ENCODE measurements at regions not wholly inside any gene's neighbourhood (a gene's known extent, or its start where the extent isn't known, plus 50 kb on each side); places are given as distances from the start of the nearest gene placed in this dataset.

- Histone ChIP-seq H3K9me3 (no peaks in the 10 kb centered on the region), H3K36me3 (no peaks in the 10 kb centered on the region), H3K27me3 (no peaks in the 10 kb centered on the region), H3K4me1 (no peaks in the 10 kb centered on the region), H3K27ac (peak overlapping the region; percentile 30 to 34), H3K4me3 (no peak overlapping the region)
- DNase-seq (ENCODE audit: low spot score): no peak
- no peak for TF ChIP-seq CTCF (IDR thresholded peaks at IDR 0.05)
Observed at GRCh38 chr3:22361521-22361920, 610.5 kb upstream of the ZNF385D start.

- no peak overlapping the region for H3K4me3 ChIP-seq
- no peaks in the 10 kb centered on the region for H3K9me3 ChIP-seq
- H3K27me3 ChIP-seq: no peaks in the 10 kb centered on the region
- H3K4me1 ChIP-seq: no peaks in the 10 kb centered on the region
- DNase-seq (ENCODE audit: low spot score): no peak
- TF ChIP-seq CTCF (IDR thresholded peaks at IDR 0.05): no peak
- no peaks in the 10 kb centered on the region for H3K36me3 ChIP-seq
- no peak overlapping the region for H3K27ac ChIP-seq
Observed at GRCh38 chr3:22364851-22365250, 613.8 kb upstream of the ZNF385D start.

- no peak for DNase-seq (ENCODE audit: low spot score)
- H3K27me3 ChIP-seq: no peaks in the 10 kb centered on the region
- no peak overlapping the region for H3K27ac ChIP-seq
- no peaks in the 10 kb centered on the region for H3K4me1 ChIP-seq
- H3K9me3 ChIP-seq: no peaks in the 10 kb centered on the region
- no peak overlapping the region for H3K4me3 ChIP-seq
- no peak for TF ChIP-seq CTCF (IDR thresholded peaks at IDR 0.05)
- no peaks in the 10 kb centered on the region for H3K36me3 ChIP-seq
Observed at GRCh38 chr3:22366781-22367180, 615.8 kb upstream of the ZNF385D start.

- no peak for DNase-seq (ENCODE audit: low spot score)
- Histone ChIP-seq H3K4me3 (no peak overlapping the region), H3K27me3 (peaks cover 0 to 11% of the 10 kb centered on the region in 2 donors), H3K9me3 (no peaks in the 10 kb centered on the region), H3K36me3 (no peaks in the 10 kb centered on the region), H3K4me1 (peaks cover 0 to 9% of the 10 kb centered on the region in 2 donors), H3K27ac (no peak overlapping the region)
- TF ChIP-seq CTCF (IDR thresholded peaks at IDR 0.05): no peak
Observed at GRCh38 chr3:22371036-22371435, 620.0 kb upstream of the ZNF385D start.

- no peak for DNase-seq (ENCODE audit: low spot score)
- TF ChIP-seq CTCF (IDR thresholded peaks at IDR 0.05): no peak
- peak overlapping the region in 1 of 2 donors; percentile 38 for H3K4me3 ChIP-seq
- peaks cover 0 to 9% of the 10 kb centered on the region in 2 donors for H3K4me1 ChIP-seq
- no peaks in the 10 kb centered on the region for H3K9me3 ChIP-seq
- H3K36me3 ChIP-seq: no peaks in the 10 kb centered on the region
- no peak overlapping the region for H3K27ac ChIP-seq
- peaks cover 0 to 11% of the 10 kb centered on the region in 2 donors for H3K27me3 ChIP-seq
Observed at GRCh38 chr3:22371607-22372291, 620.7 kb upstream of the ZNF385D start.
